Mesothelial cell of epicardium (in vitro differentiated cells): ENCODE measurements at regions not wholly inside any gene's neighbourhood (a gene's known extent, or its start where the extent isn't known, plus 50 kb on each side); places are given as distances from the start of the nearest gene placed in this dataset.

Experiments used
- DNase-seq, 2 experiments: peaks; one replicate each; pipeline ENCODE4 v3.0.0; 2021; ENCODE audit warnings: low spot score in 2 of 2; ENCODE audit not compliant: unreplicated experiment in 2 of 2
- H3K27ac Mint-ChIP-seq: 2 replicates; pipeline ENCODE4 v1.8.0; 2021; ENCODE audit warnings: mixed read lengths
- H3K27me3 Mint-ChIP-seq: 2 replicates; pipeline ENCODE4 v1.8.0; 2021; ENCODE audit warnings: low read depth, mixed read lengths
- H3K36me3 Mint-ChIP-seq: 2 replicates; pipeline ENCODE4 v1.8.0; 2021; ENCODE audit warnings: mixed read lengths
- H3K4me1 Mint-ChIP-seq: 2 replicates; pipeline ENCODE4 v1.8.0; 2021; ENCODE audit warnings: mixed read lengths
- H3K4me3 Mint-ChIP-seq: 2 replicates; pipeline ENCODE4 v1.8.0; 2021; ENCODE audit warnings: mild to moderate bottlenecking, moderate library complexity, mixed read lengths
- H3K9me3 Mint-ChIP-seq: 2 replicates; pipeline ENCODE4 v1.8.0; 2021; ENCODE audit warnings: mixed read lengths
- CTCF ChIP-seq: fragments of 200-600 bp; sonication (generic); IDR thresholded peaks from one replicate; pipeline ENCODE4 v1.5.0; 2021; ENCODE audit warnings: antibody characterized with exemption; ENCODE audit not compliant: unreplicated experiment

- no peak overlapping the region for H3K27ac Mint-ChIP-seq
- no peak for TF ChIP-seq CTCF
- no peaks in the 10 kb centered on the region for H3K36me3 Mint-ChIP-seq
- no peaks in the 10 kb centered on the region for H3K9me3 Mint-ChIP-seq
- H3K4me1 Mint-ChIP-seq, result peaks cover 3% of the 10 kb centered on the region
- DNase-seq, result no peak
- no peak overlapping the region for H3K4me3 Mint-ChIP-seq
- peaks cover 14% of the 10 kb centered on the region for H3K27me3 Mint-ChIP-seq
These were observed 59.8 kb upstream of the C5orf63 start for GRCh38 chr5:127133071-127133470.

GRCh38 chr5:127136908-127137307 lies 63.6 kb upstream of the C5orf63 start:
- Mint-ChIP-seq H3K36me3 (no peaks in the 10 kb centered on the region), H3K9me3 (peaks cover 12% of the 10 kb centered on the region), H3K27me3 (peaks cover 33% of the 10 kb centered on the region), H3K4me1 (peaks cover 3% of the 10 kb centered on the region), H3K4me3 (no peak overlapping the region), H3K27ac (no peak overlapping the region)
- no peak for DNase-seq
- no peak for TF ChIP-seq CTCF

- H3K9me3 Mint-ChIP-seq, result peaks cover 21% of the 10 kb centered on the region
- H3K36me3 Mint-ChIP-seq, result no peaks in the 10 kb centered on the region
- no peak overlapping the region for H3K4me3 Mint-ChIP-seq
- H3K27ac Mint-ChIP-seq, result no peak overlapping the region
- no peak for DNase-seq
- no peak for TF ChIP-seq CTCF
- no peaks in the 10 kb centered on the region for H3K4me1 Mint-ChIP-seq
- H3K27me3 Mint-ChIP-seq, result peaks cover 16% of the 10 kb centered on the region
These were observed 70.4 kb upstream of the C5orf63 start for GRCh38 chr5:127143722-127144121.

GRCh38 chr5:127153031-127153430 lies 79.7 kb upstream of the C5orf63 start:
- Mint-ChIP-seq H3K36me3 (peaks cover 6% of the 10 kb centered on the region), H3K4me3 (no peak overlapping the region), H3K9me3 (peaks cover 22% of the 10 kb centered on the region), H3K27ac (no peak overlapping the region), H3K4me1 (no peaks in the 10 kb centered on the region), H3K27me3 (peaks cover 8% of the 10 kb centered on the region)
- DNase-seq, result no peak
- no peak for TF ChIP-seq CTCF

GRCh38 chr5:127153521-127153920 lies 80.2 kb upstream of the C5orf63 start:
- peaks cover 8% of the 10 kb centered on the region for H3K27me3 Mint-ChIP-seq
- no peak overlapping the region for H3K27ac Mint-ChIP-seq

More at GRCh38 chr5:127153521-127153920, 80.2 kb upstream of the C5orf63 start:
- H3K4me3 Mint-ChIP-seq, result no peak overlapping the region
- peaks cover 6% of the 10 kb centered on the region for H3K36me3 Mint-ChIP-seq
- DNase-seq, result no peak
- H3K4me1 Mint-ChIP-seq, result no peaks in the 10 kb centered on the region
- H3K9me3 Mint-ChIP-seq, result peaks cover 23% of the 10 kb centered on the region
- no peak for TF ChIP-seq CTCF
